K562 (cell line): ENCODE measurements at regions not wholly inside any gene's neighbourhood (a gene's known extent, or its start where the extent isn't known, plus 50 kb on each side); places are given as distances from the start of the nearest gene placed in this dataset.

Experiments
- BRF1 ChIP-seq: IDR thresholded peaks from 3 replicates; pipeline ENCODE4 v1.6.1; 2011; ENCODE audit warnings: borderline replicate concordance, mild to moderate bottlenecking; ENCODE audit not compliant: insufficient read length; ENCODE audit errors: extremely low read depth
- CHD1 ChIP-seq: fragments of 200-600 bp; sonication (generic); IDR thresholded peaks from one replicate; pipeline ENCODE4 v1.6.1; 2012; ENCODE audit warnings: mild to moderate bottlenecking, moderate library complexity, low read length, inconsistent platforms
- ERF ChIP-seq: fragments of 450-650 bp; formaldehyde crosslinking; IDR thresholded peaks from 2 replicates; pipeline ENCODE4 v1.4.0; 2020; ENCODE audit warnings: mild to moderate bottlenecking, mixed read lengths
- ETV1 ChIP-seq: fragments of 450-650 bp; conservative IDR thresholded peaks from 2 replicates; pipeline ENCODE4 v1.6.1; 2016; ENCODE audit warnings: missing genetic modification characterization, control low read depth, low read depth, missing compliant biosample characterization
- MAZ ChIP-seq, 2 experiments: fragments of 450-650 bp in 1 of 2; sonication (generic) in 1 of 2; formaldehyde crosslinking; IDR thresholded peaks in 1 of 2; conservative IDR thresholded peaks in 1 of 2; 2 replicates each; pipeline versions ENCODE4 v1.4.0 to v1.5.0; 2020; ENCODE audit warnings: mild to moderate bottlenecking in 1 of 2, missing genetic modification reagents in 1 of 2
- MXI1 ChIP-seq: IDR thresholded peaks from 2 replicates; pipeline ENCODE4 v1.6.1; 2011; ENCODE audit warnings: low read depth, mild to moderate bottlenecking, improper control_type of control experiment, low read length
- NFIC ChIP-seq: fragments of 450-650 bp; IDR thresholded peaks from 2 replicates; pipeline ENCODE4 v1.6.1; 2017; ENCODE audit warnings: mild to moderate bottlenecking, inconsistent platforms
- PML ChIP-seq: IDR thresholded peaks from 2 replicates; pipeline ENCODE4 v1.6.1; 2012; ENCODE audit warnings: low read length, inconsistent platforms
- RBM39 ChIP-seq: fragments of 200-400 bp; formaldehyde crosslinking; optimal IDR thresholded peaks from 2 replicates; pipeline ENCODE3; 2018; ENCODE audit warnings: low read depth, low read length
- SMC3 ChIP-seq: conservative IDR thresholded peaks from 2 replicates; pipeline ENCODE4 v1.6.1; 2011; ENCODE audit warnings: low read depth, low read length, improper control_type of control experiment; ENCODE audit not compliant: insufficient read depth
- TCF15 ChIP-seq: fragments of 250-450 bp; sonication (Bioruptor Pico); IDR thresholded peaks from 2 replicates; pipeline ENCODE4 v1.8.0; 2022; ENCODE audit warnings: moderate library complexity, mild to moderate bottlenecking, inconsistent platforms
- ZFP36 ChIP-seq: fragments of 150-350 bp; IDR thresholded peaks from 2 replicates; pipeline ENCODE4 v1.6.1; 2018; ENCODE audit warnings: low read length, low read depth; ENCODE audit not compliant: partially characterized antibody
- ZNF165 ChIP-seq: fragments of 250-450 bp; sonication (Bioruptor Pico); IDR thresholded peaks from 2 replicates; pipeline ENCODE4 v1.4.0; 2020; ENCODE audit warnings: borderline replicate concordance
- ZNF764 ChIP-seq: fragments of 250-450 bp; sonication (Bioruptor Pico); IDR thresholded peaks from 2 replicates; pipeline ENCODE4 v1.4.0; 2020; ENCODE audit warnings: low read depth, mild to moderate bottlenecking, moderate library complexity
- TF ChIP-seq, protein P1 (sequence below): fragments of 450-650 bp; IDR thresholded peaks from 2 replicates; pipeline ENCODE4 v1.6.1; 2016; ENCODE audit warnings: antibody characterized with exemption
- TF ChIP-seq, protein P2 (sequence below): fragments of 200-600 bp; sonication (generic); IDR thresholded peaks from one replicate; pipeline ENCODE4 v1.6.1; 2012; ENCODE audit warnings: mild to moderate bottlenecking, low read depth, low read length, inconsistent platforms

DNA sequence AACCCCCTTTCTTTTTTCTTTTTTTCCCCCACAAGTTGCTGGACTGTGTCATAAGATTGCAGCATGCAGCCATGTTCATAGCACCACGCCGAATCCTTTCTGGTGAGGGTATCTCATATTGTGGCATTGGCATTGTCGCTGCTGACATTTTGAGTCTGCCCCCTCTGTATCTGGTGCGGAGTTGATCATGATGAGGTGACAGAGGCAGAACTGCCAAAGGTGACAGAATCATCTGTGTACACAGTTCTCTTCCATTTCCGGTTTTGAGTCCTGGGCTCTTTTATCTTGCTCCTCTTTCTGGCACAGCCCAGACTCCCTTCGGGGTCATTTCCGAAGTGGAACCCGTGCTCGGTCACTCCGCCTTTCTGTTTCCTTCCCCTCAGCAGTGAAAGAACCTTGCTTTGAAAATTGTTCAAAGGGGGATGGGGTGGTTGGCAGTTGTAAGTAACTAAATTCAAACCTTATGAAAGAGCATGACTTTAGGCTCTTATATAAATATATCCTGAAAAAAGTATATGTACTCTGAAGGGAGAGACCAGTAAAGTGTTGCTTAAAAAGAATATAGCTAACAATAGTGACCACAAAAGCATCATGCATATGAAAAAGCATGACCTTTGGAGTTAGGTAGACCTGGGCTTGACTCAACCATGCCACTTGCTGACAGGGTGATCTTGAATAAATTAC lies 55.0 kb upstream of the BMP2K start (continued):
- peak; percentile 81 for TF ChIP-seq NFIC
- no peak for TF ChIP-seq TCF15 (CRISPR knock-in tag)
- TF ChIP-seq, protein P1, sequence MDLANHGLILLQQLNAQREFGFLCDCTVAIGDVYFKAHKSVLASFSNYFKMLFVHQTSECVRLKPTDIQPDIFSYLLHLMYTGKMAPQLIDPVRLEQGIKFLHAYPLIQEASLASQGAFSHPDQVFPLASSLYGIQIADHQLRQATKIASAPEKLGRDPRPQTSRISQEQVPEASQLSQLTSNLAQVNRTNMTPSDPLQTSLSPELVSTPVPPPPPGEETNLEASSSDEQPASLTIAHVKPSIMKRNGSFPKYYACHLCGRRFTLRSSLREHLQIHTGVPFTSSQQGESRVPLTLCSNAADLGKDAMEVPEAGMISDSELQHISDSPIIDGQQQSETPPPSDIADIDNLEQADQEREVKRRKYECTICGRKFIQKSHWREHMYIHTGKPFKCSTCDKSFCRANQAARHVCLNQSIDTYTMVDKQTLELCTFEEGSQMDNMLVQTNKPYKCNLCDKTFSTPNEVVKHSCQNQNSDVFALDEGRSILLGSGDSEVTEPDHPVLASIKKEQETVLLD, result peak; percentile 57
- TF ChIP-seq ZNF764 (CRISPR knock-in tag), result no peak
- TF ChIP-seq ERF (CRISPR knock-in tag), result peak; percentile 85; the same call in 1 of the 2 replicates
- TF ChIP-seq PML, result peak; percentile 60
- TF ChIP-seq CHD1, result no peak
- no peak for TF ChIP-seq MXI1
- peak; percentile 98 for TF ChIP-seq ETV1 (tag)
- TF ChIP-seq ZFP36, result peak; percentile 11
- peak; percentile 38 for TF ChIP-seq RBM39
- TF ChIP-seq, protein P2, sequence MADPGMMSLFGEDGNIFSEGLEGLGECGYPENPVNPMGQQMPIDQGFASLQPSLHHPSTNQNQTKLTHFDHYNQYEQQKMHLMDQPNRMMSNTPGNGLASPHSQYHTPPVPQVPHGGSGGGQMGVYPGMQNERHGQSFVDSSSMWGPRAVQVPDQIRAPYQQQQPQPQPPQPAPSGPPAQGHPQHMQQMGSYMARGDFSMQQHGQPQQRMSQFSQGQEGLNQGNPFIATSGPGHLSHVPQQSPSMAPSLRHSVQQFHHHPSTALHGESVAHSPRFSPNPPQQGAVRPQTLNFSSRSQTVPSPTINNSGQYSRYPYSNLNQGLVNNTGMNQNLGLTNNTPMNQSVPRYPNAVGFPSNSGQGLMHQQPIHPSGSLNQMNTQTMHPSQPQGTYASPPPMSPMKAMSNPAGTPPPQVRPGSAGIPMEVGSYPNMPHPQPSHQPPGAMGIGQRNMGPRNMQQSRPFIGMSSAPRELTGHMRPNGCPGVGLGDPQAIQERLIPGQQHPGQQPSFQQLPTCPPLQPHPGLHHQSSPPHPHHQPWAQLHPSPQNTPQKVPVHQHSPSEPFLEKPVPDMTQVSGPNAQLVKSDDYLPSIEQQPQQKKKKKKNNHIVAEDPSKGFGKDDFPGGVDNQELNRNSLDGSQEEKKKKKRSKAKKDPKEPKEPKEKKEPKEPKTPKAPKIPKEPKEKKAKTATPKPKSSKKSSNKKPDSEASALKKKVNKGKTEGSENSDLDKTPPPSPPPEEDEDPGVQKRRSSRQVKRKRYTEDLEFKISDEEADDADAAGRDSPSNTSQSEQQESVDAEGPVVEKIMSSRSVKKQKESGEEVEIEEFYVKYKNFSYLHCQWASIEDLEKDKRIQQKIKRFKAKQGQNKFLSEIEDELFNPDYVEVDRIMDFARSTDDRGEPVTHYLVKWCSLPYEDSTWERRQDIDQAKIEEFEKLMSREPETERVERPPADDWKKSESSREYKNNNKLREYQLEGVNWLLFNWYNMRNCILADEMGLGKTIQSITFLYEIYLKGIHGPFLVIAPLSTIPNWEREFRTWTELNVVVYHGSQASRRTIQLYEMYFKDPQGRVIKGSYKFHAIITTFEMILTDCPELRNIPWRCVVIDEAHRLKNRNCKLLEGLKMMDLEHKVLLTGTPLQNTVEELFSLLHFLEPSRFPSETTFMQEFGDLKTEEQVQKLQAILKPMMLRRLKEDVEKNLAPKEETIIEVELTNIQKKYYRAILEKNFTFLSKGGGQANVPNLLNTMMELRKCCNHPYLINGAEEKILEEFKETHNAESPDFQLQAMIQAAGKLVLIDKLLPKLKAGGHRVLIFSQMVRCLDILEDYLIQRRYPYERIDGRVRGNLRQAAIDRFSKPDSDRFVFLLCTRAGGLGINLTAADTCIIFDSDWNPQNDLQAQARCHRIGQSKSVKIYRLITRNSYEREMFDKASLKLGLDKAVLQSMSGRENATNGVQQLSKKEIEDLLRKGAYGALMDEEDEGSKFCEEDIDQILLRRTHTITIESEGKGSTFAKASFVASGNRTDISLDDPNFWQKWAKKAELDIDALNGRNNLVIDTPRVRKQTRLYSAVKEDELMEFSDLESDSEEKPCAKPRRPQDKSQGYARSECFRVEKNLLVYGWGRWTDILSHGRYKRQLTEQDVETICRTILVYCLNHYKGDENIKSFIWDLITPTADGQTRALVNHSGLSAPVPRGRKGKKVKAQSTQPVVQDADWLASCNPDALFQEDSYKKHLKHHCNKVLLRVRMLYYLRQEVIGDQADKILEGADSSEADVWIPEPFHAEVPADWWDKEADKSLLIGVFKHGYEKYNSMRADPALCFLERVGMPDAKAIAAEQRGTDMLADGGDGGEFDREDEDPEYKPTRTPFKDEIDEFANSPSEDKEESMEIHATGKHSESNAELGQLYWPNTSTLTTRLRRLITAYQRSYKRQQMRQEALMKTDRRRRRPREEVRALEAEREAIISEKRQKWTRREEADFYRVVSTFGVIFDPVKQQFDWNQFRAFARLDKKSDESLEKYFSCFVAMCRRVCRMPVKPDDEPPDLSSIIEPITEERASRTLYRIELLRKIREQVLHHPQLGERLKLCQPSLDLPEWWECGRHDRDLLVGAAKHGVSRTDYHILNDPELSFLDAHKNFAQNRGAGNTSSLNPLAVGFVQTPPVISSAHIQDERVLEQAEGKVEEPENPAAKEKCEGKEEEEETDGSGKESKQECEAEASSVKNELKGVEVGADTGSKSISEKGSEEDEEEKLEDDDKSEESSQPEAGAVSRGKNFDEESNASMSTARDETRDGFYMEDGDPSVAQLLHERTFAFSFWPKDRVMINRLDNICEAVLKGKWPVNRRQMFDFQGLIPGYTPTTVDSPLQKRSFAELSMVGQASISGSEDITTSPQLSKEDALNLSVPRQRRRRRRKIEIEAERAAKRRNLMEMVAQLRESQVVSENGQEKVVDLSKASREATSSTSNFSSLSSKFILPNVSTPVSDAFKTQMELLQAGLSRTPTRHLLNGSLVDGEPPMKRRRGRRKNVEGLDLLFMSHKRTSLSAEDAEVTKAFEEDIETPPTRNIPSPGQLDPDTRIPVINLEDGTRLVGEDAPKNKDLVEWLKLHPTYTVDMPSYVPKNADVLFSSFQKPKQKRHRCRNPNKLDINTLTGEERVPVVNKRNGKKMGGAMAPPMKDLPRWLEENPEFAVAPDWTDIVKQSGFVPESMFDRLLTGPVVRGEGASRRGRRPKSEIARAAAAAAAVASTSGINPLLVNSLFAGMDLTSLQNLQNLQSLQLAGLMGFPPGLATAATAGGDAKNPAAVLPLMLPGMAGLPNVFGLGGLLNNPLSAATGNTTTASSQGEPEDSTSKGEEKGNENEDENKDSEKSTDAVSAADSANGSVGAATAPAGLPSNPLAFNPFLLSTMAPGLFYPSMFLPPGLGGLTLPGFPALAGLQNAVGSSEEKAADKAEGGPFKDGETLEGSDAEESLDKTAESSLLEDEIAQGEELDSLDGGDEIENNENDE, result no peak
- TF ChIP-seq ZNF165 (CRISPR knock-in tag), result no peak
- TF ChIP-seq MAZ (CRISPR knock-in tag; conservative IDR thresholded peaks at IDR 0.05 in 1 of 2, IDR thresholded peaks at IDR 0.05 in 1 of 2), result peak in 1 of 2 experiments; percentile 60; a peak in 3 of 4 replicates
- no peak for TF ChIP-seq SMC3
- no peak for TF ChIP-seq BRF1
